HG03095 (cell line): ENCODE measurements at regions not wholly inside any gene's neighbourhood (a gene's known extent, or its start where the extent isn't known, plus 50 kb on each side); places are given as distances from the start of the nearest gene placed in this dataset.
"Not testable (repeated sequence)": the region's sequence is repeated elsewhere in the genome, so short reads cannot be mapped to it uniquely, and the experiment has no call there.

Source experiments
- ATAC-seq: cut with Tn5 transposase; IDR thresholded peaks from one replicate; pipeline ENCODE4 v1.9.1; 2021; ENCODE audit warnings: moderate library complexity; ENCODE audit not compliant: unreplicated experiment

DNA sequence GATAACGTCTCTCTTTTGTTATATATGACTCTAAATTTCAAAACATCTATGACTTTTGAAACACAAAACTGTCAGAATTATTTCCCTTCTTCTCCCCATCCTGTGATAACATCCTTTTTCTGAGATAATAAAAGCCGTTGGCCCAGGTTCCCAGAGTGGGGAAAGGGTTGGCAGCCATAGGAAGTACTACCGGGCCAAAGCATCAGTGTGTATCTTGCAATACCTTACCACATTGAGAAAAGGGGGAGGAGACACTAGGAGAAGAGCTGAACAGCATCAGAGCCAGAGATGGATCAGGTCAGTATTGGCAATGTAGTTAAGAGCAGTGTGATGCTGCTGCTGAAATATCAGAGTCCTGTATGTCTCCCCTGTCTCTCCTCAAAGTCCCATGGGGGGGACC, 210.0 kb upstream of the PROK2 start:
- ATAC-seq = no peak

DNA sequence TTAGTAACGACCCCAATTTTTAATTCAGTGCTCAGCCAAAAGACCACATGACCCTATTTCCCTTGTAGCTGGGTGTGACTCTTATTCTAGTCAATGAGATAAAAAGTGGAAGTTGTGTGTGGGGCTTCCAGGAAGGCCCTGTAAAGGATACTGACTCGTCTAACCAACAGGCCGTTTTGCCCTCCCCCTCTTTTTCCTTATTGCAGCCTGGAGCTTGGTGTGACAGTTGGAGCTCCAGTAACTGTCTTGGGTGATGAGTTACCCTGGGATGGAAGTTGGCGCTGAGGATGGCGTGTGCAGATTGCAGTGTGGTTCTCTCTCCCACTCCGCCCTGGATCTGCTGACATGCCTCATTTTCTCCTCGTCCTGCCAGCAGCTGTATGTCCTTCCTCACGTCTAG, 209.3 kb upstream of the PROK2 start:
- no peak for ATAC-seq

DNA sequence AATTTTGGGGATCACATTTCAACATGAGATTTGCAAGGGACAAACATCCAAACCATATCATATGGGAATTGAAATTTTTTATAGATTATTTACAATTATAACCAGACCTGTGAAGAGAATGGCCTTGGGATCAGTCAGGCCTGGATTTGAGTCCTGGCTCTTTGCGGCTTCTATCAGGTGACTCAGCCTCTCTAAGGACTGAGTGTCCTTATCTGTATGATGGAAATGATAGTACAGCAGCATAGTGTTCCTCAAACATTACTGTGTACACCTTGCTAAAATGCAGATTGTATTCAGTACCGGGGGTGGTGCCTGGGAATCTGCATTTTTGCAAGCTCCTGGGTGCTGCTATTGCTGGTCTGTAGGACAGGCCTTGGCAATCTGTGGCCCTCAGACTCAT, 206.7 kb upstream of the PROK2 start:
- no peak for ATAC-seq

DNA sequence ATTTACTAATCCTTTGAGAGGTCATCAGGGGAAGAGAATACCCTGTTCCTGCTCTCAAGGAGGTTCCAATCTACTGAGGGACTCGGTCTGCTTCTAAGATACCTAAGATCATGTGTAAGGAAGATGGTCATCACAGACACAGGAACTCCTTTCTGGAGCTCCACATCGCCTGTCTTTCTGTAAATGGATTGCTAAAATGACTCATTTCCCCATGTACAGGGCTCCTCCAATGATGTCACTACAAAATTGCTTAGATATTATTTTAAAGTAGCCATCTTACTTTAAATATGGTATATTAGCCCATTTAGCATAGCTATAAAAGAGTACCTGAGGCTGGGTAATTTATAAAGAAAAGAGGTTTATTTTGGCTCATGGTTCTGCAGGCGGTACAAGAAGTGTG, 206.1 kb upstream of the PROK2 start:
- ATAC-seq = no peak

DNA sequence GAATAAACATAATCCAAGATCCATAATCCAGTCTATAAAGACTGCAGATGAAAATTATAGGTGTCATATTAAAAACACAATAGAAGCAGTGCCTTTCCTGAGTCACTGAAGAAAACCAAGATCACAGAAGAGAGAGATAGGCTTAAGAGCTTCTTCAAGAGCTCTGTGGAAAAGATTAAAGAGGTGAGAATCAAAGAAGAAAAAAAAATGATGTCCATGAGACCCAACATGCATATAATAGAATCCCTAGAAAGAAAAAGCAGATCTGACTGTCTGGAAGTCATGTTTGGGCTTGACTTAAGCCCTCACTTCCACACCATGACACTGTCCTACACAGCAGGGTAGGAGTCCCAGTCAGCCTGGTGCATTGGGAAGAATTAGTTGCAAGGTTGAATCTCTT, 205.6 kb upstream of the PROK2 start:
- ATAC-seq = no peak

DNA sequence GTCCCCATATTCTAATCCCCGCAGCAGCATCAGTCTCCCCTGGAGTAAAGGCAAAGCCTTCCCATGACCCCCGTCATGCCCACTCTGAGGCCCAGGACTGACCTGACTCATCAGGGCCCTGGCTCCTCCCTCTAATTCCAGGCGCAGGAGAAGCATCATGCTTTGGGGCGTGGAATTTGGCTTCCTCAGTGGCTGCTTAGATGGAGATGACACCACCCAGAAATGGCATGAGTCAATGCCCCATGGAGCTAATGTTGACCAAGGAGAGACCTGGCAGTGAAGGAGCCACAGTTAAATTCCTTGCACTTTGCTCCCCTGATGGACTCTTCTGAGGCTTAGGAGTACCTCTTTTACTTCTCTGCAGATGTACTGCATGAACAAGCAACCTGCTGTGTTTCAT, 204.2 kb upstream of the PROK2 start:
- ATAC-seq = no peak

DNA sequence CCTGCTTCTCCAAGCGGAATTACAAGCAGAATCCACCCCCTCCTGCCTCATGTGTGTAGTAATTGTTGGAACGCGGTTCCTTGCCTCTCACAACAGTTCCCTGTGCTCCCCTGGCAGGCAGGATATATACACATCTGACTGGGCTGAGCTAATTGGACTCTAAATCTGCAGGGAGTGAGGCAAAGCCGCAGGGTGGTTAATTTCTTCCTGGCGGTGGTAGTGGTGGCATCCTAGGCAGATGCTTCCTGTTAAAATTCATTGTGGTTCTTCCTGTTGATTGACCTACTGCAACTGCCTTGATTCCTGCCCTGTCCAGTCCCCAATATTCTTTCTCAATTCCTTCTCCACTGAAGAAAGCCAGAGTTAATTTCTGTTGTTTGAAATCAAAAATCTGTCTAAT, 202.9 kb upstream of the PROK2 start:
- ATAC-seq = no peak

DNA sequence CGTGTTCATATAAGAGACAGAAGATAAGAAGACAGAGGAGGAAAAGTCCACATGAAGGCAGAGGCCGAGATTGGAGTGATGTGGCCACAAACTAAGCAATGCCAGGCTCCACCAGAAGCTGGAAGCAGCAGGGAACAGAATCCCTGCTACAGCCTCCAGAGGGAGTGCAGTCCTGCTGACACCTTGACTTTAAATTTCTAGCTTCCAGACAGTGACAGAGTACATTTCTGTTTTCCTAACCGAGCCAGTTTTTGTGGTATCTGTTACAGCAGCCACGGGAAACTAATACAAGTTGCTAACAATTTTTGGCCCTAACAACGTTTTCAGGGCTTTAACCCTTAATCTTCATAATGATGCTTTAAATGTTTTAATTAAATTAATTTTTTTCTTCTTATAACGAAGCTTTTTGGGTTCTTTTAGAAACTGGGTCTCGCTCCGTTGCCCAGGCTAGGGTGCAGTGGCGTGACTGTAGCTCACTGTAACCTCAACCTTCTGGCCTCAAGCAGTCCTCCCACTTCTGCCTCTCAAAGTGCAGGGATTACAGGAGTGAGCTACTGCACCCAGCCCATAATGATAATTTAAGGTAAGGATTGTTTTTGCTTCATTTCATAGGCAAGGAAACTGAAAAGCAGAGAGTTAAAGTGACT, 202.3 kb upstream of the PROK2 start:
- no peak for ATAC-seq

DNA sequence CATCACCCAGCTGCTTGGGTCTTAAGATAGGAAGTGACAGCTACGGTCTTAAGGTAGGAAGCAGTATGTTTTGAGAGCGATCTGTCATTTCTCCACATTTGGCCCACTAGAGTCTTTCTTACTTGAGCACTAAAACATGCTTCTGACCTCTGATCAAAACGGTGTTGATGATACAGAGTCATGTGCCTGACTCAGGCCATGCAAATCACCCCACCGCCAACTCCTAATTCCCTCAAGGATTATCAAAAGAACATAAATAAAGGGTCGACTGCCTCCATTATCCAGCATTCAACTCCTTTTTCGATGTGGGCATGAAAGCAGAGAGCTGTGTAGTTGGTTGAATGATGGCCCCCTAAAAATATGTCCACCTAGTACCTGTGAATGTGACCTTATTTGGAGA, 201.7 kb upstream of the PROK2 start:
- ATAC-seq = no peak

DNA sequence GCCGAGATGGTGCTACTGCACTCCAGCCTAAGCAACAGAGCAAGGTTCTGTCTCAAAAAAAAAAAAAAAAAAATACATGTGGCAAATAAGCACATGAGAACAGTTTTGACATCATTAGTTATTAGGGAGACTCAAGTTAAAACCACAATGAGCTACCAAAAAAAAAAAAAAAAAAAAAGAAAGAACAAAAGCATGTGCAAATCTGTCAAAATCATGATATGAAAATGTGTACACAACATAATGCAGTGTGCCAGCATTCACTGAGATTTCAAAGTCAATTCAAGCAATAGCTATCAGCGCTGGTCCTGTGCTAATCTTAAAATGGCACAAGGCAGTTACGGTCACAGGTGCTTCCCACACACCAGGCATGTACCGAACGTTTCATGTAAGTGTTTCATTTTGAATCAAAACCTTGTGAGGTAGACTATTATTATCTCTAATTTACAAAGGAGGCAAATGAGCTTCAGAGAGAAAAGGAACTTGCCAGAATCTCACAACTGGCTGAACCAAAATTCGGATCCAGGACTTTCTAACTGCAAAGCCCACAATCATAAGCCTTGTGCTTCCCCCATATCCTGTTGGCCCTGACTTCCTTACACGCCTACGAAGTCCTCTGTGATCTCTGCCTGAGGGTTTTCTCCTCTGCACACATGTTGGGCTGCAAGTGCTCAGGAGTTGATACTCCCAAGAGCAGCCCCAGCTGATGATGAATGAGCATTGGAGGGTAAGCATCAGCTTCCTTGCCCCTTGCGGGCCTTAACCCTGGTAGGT, 200.1 kb upstream of the PROK2 start:
- peak; percentile 88 for ATAC-seq

DNA sequence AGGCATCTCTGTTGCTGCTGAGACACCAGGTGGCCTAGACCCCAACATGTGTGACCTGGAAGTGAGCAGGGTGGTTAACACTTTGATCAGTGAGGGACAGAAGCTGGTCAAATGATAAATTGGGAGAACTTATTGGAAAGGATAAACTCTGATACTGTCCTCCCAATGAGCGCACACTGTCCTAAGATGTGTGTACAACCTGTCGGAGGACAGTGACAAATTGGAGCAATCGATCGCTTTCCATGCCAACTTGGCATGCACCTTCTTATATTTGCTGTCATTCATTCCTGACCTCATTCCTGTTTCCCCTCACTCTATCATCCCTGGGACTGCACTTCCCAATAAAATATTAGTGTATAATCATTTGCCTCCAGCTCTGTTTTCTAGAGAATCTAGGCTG, 198.7 kb upstream of the PROK2 start:
- no peak for ATAC-seq

DNA sequence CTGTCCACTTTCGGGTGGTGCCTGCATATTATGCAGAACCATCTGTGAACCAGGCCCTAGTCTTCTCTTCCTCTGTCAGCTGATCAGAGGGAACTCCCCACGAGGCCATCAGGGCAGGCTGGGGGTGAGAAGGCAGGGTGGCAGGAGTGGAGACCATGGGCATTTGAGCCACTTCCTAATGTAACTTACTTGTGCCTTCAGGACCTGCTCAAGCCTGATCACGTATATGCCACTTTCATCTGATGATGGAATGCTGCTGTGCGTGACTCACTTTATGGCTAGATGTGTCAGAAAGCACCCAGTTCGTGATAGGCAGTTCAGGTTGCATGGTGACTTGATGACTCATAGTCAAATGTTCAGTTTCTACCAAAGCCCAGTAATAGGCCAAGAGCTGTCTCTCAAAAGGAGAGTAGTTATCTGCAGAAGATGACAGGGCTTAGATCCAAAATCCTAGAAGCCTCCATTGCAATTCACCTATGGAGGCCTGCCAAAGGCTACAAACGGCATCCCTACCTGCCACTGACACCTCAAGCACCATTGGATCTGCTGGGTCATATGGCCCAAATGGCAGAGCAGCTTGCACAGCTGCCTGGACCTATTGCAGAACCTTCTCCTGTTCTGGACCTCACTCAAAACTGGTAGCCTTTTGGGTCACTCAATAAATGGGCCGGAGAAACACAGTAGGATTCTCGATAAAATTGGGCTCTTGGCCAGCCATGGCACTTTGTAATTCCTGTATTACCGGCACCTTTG, 197.7 kb upstream of the PROK2 start:
- not testable (repeated sequence) for ATAC-seq

DNA sequence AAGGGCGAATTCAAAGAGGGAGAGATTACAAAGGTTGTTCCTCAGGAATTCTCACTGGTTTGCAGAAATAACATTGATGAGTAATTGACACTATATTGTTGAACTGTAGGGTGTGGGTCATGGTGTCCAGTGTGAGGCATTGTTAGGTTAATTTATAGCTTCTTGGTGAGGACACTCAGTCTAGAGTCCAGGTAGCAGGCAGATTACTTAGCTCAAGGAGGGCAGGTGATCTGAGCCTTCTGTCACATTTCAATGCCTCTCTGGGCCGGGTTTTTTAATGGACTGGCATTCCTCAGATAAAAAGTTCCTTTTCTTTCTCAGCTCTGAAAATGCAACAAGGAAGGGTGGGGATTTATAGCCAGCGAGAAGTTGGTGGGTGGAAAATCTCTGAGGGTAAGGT, 194.2 kb upstream of the PROK2 start:
- no peak for ATAC-seq

DNA sequence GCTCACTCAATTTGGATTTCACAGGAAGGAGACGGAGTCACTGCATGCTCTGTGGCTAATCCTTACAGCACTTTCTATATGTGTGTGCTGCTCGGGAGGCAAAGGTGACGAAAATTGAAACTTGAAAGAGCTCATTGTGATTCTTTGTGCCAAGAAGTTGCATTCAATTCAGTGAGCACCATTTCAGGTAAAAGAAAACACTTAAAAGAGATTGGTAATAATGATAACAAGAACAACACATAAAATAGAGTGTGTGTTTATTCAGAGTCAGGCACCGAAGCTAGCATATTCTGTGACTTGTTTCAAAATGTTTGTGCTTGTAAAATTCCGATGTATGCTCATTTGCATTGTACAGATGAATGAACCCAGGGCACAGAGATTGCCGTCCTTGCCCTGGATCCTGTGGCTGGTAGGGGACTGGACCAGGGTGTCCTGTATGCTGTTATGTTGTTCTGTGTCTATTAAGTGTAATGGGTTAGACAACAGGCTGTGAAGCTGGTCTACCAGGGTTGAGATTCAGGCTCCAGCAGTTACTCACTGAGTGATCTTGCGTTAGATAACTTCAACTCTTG, 193.3 kb upstream of the PROK2 start:
- ATAC-seq = peak; percentile 81

DNA sequence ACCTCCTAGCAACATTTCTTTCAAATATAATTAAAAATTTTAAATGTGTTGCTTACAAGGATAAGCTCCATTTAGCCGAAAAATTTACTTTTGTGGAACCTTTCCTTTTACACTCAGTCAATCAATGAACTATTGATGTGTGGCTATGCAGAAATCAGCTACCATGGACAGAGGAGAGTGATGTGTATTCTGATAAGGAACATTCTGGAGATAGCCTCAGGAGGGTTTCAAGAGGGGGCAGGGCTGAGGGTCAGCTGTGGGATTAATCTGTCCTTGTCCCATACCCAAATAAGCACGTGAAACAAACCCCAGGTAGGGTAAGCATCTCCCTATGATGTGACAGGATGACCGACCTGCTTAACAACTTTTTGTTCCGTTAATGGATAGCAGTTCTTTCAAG, 192.6 kb upstream of the PROK2 start:
- ATAC-seq = no peak

DNA sequence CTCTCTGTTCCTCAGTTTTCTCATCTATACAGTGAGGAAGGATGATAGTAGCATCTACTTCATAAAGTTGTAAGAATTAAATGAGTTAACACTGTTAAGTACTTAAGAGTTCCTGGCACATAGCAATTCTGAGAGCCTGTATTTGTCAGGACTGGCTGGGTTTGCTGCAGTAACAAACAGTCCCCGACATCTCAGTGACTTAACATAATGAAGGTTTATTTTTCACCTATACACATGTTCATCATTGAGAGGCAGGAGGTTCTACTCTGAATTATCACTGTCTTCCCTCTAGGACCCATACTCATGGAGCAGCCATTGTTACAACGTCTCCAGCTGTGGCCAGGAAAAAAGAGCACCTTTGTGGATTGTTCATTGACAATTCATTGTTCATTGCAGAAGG, 190.6 kb upstream of the PROK2 start:
- ATAC-seq = no peak

DNA sequence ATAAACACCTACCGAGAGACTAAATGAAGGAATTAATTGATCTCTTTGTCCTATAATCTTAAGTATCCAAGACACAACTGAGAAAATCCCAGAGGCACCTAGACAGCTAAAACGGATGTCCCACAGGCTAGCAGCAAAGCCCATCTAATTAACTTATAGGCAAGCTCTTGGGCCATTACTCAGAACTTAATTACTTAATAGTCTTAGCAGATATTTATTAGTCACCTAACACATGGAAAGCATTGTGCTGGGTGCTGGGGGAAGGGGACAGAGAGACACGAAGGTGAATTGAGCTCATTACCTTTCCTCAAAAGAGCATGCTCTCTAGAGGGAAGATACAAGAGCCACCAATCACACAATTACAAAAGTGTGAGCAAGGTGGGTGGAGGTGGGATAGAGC, 189.8 kb upstream of the PROK2 start:
- no peak for ATAC-seq

DNA sequence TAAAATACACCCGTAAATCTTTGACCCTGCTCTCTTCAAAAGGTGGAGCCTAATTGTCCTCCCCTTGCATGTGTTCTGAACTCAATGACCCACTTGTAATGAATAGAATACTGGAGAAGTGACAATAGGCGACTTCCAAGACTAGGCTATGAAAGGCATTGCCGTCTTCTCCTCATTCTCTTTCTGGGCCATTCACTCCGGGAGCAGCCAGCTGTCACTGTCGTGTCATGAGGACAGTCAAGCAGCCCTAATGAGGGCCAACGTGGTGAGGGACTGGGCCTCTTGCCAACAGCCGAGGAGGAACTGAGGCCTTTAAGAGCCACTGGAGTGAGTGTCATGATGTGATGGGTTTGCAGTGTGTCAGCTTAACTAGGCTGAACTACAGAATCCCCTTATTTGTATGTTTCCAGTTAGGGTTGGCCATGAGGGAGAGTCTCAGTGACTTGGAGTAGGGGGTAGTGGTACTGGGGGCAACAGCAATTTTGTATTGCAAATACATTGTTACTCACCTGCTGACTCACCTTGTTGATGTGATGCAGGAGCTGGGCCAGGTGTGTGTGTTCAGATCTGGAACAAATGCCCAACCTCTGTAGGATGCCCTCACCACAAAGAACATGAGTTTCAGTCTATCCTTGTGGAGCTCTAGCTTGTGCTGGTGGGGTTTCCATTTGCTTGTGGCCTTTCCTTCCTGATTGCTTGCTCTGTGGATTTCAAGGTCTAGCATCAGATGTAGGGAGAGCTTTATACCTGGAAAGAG, 188.5 kb upstream of the PROK2 start:
- no peak for ATAC-seq

DNA sequence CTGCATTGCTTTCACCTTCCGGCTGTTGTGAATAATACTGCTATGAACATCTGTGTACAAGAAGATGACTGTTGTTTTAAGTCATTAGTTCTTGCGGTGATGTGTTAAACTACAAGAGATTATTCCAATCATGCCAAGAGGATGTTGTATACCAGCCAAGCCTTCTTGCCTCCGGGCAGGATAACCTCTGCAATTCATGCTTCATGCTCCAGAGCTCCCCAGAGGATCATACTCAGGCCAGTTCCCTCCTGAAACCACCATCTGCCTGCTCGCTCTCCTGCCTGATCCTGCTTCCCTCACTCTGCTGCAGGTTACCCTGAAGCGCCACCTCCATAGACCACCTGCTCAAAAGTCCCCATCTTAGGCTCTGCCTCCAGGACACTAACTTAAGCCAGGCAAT, 187.1 kb upstream of the PROK2 start:
- ATAC-seq = no peak

DNA sequence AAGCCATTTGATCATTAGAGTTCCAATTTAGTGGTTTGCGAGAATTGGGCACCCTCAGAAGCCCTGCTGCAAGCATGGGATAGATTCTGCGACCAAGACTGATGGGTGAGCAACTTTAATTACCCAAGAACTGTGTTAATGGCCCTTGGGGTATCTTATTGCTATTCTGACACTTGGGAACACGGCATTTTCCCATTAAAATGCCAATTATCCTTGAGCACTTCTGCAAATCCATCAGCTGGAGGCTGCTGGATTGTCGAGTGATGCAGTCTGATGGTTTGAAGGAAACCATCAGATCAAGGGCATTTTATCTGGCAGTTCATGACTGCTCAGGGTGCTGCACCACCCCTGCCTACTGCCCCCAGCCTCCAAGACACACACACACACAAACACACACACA, 183.6 kb upstream of the PROK2 start:
- no peak for ATAC-seq

DNA sequence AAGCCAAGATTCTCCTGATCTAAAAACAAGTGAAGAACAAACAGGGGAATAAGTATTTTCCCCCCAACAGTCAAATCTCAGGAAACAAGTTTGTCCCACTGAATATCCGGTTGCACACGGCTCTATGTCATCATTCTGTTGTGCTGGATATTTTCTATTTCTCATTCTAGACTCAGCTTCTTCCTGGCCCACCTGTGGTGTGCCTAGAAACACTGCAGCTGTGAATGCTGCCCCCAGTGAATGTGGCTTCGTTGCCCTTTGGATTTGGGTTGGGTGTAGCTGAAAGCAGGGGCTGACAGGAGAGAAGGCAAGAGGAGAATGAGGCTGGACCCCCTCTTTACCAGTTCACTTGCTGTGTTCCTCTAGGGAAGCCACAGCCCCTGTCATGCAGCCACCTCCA, 181.2 kb upstream of the PROK2 start:
- ATAC-seq = no peak
